NCI-H1417 (cell line): ENCODE measurements at regions not wholly inside any gene's neighbourhood (a gene's known extent, or its start where the extent isn't known, plus 50 kb on each side); places are given as distances from the start of the nearest gene placed in this dataset.
"Not testable (repeated sequence)": the region's sequence is repeated elsewhere in the genome, so short reads cannot be mapped to it uniquely, and the experiment has no call there.

Source experiments
- DNase-seq, 3 experiments: peaks; one replicate each; lab custom pipeline; 2025; lab: John Stamatoyannopoulos, UW

DNA sequence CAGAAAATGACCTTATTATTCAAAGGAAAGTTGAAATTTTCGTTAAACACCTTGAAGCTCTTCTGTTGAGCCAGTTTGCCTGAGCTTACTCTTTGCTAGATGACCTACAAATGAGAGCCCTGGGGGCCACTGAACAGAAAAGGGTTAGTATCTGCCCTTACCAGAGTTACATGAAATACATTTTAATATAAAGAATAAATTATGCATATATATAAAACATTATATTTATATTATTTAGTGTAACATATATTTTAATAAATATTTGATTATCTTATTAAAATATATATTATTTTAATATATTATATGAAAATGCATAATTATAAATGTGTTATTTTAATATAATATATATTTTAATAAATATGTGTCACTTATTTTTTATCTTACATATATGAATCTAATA is 628.4 kb upstream of the TPK1 start:
- DNase-seq: no peak

DNA sequence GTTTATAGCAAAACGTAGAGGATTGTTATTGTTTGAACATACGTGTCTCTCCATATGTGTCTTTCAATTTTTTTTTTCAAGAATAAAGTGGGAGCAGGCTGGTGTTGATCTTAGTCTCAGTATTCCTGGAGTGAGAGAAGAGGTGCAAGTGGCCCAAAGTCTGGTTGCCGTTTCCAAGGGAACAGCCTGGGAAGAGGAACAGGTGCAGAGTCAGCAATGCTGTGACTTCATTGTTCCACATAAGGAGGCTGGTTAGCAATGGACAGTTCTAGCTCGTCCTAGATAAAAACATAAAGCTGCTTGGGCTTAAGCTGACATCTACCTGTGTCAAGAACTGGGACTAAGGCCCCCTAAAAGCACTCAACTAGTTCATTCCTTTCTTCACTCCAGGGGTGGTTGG is 626.6 kb upstream of the TPK1 start:
- no peak for DNase-seq

GRCh38 chr7:145434811-145435210 is 599.0 kb upstream of the TPK1 start:
- no peak for DNase-seq

GRCh38 chr7:145431834-145432233 is 596.0 kb upstream of the TPK1 start:
- no peak for DNase-seq

DNA sequence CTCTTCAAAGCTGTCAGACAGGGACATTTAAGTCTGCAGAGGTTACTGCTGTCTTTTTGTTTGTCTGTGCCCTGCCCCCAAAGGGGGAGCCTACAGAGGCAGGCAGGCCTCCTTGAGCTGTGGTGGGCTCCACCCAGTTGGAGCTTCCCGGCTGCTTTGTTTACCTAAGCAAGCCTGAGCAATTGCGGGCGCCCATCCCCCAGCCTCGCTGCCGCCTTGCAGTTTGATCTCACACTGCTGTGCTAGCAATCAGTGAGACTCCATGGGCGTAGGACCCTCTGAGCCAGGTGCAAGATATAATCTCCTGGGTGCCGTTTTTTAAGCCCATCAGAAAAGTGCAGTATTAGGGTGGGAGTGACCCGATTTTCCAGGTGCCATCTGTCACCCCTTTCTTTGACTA is 582.6 kb upstream of the TPK1 start:
- DNase-seq: not testable (repeated sequence)

GRCh38 chr7:145411066-145411465 is 575.2 kb upstream of the TPK1 start:
- no peak for DNase-seq

GRCh38 chr7:145398758-145399157 is 562.9 kb upstream of the TPK1 start:
- no peak for DNase-seq

- no peak for DNase-seq
Observed at GRCh38 chr7:145394126-145394525, 558.3 kb upstream of the TPK1 start.

DNA sequence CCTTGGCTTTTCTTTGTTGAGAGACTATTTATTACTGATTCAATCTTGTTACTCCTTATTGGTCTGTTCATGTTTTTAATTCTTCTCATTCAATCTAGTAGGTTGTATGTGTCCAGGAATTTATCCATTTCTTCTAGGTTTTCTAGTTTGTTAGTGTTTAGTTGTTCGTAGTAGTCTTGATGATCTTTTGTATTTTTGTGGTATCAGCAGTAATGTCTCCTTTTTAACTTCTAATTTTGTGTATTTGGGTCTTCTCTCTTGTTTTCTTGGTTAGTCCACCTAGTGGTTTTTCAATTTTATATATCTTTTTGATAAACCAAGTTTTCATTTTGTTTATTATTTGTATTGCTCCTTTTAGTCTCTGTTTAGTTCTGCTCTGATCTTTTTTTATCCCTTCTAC is 546.9 kb upstream of the TPK1 start:
- DNase-seq: no peak

DNA sequence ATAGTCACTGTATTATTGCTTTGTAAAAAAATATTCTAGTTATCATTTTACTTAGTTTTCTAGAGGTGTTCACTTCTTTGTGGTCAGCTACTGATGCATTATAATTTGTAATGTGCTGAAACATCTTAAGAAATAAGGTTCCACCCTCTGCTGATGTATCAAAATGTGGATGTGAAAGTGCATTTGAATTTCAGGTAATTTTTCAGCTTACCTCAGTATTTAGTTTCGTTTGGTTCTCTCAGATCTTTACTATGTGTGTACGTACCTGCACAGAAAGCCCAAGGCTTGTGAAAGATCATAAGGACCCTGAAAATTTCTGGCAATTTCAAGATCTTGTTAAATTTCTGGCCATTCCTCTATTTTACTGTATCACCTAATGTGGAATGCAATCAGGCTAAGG is 542.3 kb upstream of the TPK1 start:
- no peak for DNase-seq

- DNase-seq: no peak
Observed at GRCh38 chr7:145360511-145361100, 524.8 kb upstream of the TPK1 start.

DNA sequence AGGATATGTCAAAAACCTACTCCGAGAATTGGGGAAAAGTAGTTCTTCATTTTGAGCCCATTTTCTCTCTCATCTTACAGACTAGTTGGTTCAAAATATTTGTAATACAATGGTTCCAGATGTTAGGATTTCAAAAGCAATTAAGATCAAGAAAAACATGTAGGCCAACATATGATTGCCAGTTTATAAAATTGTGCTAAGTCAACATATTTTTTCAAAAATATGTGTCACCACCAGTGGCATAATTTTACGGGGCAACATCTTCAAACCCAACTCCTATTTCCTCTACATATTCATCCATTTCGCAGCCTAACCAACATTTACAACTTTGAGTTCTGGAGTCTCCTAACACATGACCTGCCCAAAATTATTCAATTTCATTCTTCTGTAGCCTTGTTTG is 514.5 kb upstream of the TPK1 start:
- DNase-seq: no peak

DNA sequence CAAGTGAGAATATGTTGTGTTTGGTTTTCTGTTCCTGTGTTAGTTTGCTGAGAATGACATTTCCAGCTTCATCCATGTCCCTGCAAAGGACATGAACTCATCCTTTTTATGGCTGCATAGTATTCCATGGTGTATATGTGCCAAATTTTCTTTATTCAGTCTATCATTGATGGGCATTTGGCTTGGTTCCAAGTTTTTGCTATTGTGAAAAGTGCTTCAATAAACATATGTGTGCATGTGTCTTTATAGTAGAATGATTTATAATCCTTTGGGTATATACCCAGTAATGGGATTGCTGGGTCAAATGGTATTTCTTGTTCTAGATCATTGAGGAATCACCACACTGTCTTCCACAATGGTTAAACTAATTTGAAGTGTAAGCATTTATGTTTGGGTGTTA is 513.6 kb upstream of the TPK1 start:
- DNase-seq: not testable (repeated sequence)

DNA sequence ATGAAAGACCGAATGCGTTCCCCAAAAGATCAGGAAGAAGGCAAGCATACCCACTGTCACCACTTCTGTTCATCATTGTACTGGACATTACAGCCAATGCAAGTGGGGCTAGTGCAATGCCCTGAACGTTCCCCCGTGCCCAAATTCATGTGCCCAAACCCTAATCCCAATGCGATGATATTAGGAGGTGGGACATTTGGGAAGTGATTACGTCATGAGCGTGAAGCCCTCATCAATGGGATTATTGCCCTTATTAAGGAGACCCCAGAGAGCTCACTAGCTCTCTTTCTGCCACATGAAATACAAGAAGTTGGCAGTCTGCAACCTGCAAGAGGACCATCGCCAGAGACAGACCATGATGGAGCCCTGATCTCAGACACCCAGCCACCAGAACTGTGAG is 511.4 kb upstream of the TPK1 start:
- no peak for DNase-seq

DNA sequence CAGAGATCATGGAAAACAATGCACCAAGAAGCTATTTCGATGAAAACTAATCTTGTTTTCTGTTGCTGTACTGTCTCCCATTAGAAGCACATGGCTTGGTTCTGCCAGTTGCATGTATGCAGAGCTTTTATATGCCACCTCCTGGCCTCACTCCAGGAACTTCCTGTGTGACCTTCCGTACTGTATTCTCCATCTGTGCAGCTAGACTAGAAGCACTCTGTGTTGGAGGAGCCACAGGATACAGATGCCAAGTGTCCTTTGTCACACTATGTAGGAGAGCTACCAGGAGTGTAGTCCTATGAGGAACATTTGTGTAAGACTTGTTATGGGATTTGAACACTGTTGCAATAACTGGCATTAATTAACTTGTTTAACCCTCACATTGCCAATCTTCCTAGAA is 503.5 kb upstream of the TPK1 start:
- no peak for DNase-seq

DNA sequence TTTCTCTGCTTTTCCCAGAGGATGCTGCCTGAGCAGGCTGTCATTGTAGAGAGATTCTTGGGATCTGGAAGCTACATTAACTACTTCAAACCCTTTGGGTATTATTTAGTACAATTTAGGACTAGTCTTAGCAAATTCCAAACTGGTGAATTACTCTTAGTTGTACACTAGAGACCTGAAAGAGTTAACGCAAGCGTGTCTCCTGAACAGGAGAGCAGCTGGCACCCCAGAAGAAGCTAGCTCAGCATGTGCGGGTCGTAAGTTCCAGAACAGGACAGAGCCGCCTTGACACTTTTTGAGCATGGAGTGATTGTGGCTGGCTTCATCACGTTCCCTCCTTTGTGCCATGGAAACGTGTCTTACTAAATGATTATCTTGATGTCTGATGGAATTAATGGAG is 495.7 kb upstream of the TPK1 start:
- no peak for DNase-seq

- DNase-seq: no peak
Observed at GRCh38 chr7:145331076-145331475, 495.2 kb upstream of the TPK1 start.

GRCh38 chr7:145327646-145328045 is 491.8 kb upstream of the TPK1 start:
- no peak for DNase-seq

GRCh38 chr7:145324081-145324480 is 488.2 kb upstream of the TPK1 start:
- DNase-seq: no peak

- peak in 1 of 3 experiments; percentile 15 for DNase-seq
Observed at GRCh38 chr7:145313551-145313950, 477.7 kb upstream of the TPK1 start.

DNA sequence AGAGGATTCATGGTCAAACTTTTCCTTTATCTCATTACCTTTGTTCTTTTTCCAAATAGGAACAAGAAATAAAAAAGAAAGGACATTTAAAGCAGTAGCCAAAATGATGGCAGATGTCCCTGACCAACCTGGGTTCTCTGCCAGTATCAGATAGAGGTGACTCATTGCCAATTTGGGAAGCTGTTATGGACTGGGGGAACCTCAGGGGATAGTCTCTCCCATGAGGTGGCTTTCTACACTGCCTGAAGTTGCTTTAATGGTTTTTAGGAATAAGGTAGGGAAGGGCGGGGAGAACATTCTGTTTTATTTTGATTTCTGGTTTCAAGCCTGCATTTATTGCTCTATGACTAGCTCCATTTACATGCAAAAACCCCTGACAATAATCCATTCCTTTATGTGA is 457.9 kb upstream of the TPK1 start:
- no peak for DNase-seq

DNA sequence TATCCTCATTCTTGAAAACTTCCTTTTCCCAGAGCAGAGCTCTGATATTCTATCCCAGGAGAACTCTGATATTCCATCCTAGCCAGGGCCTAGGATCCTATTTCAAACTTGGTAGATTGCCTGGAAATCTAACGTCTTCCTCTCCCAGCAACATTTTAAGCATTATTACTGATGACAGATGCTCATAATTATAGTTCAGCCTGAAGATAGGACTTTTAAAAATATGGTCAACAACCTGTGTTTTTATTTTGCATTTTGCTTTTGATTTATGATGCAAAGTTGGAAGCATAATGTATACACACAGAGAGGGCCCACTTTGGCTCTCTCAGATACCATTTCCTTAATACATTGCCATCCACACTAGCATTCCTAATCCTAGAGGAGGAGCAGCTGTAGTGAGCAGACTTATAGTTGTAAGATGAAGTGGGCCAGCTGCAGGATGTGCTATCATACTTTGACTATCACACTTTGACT is 457.4 kb upstream of the TPK1 start:
- no peak for DNase-seq

- no peak for DNase-seq
Observed at GRCh38 chr7:145289384-145289783, 453.5 kb upstream of the TPK1 start.

DNA sequence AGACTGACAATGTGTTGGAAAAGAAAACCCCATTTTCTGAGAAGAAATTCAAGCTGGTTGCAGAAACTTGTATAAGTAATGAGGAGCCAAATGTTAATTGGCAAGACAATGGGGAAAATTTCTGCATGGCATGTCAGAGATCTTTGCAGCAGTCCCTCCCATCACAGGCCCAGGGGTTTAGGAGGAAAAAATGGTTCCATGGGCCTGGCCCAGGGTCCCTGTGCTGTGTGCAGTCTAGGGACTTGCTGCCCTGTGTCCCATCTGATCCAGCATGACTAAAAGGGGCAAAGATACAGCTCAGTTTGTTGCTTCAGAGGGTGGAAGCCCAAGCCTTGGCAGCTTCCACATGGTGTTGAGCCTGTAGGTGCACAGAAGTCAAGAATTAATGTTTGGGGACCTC is 440.3 kb upstream of the TPK1 start:
- no peak for DNase-seq
